ENCODE measurements at regions not wholly inside any gene's neighbourhood (a gene's known extent, or its start where the extent isn't known, plus 50 kb on each side); places are given as distances from the start of the nearest gene placed in this dataset.

DNA sequence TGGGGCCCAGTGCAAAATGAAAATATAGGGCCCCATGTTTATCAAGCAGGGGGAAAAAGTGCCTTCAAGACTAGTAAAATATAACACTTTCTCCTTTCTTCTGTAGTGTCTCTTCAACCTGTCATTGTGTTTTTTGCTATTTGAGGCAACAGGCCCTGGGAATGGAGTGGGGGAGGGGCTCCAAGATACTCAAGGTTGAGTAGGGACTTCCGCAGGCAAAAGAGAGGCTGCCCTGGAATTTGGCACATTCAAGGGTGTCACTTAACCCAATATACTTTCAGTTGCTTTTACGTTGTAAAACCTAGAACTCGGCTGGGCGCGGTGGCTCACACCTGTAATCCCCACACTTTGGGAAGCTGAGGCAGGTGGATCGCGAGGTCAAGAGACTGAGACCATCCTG is 154.9 kb downstream of the ALDH8A1 start:
- 86% methylated on average over 7 of the region's 7 CpGs; no CpG with 5 or more reads in 1 of the 2 experiments for WGBS, 2 experiments (ENCODE audit: extremely low coverage in 1 of 2, insufficient coverage in 1 of 2, insufficient read length in 1 of 2, insufficient replicate concordance in 2 of 2, low coverage in 1 of 2, low lambda C conversion rate in 2 of 2, missing lambda C conversion rate in 1 of 2)
- Histone ChIP-seq H3K23me2 (ENCODE audit: low read depth, low read length) (no peaks in the 10 kb centered on the region), H3K27me3 (replicated peaks in 1 of 4; ENCODE audit: control insufficient read depth in 3 of 4, extremely low read depth in 1 of 4, insufficient read depth in 3 of 4, low read length in 3 of 4) (no peaks in the 10 kb centered on the region), H3K4me2 (ENCODE audit: insufficient read depth in 1 of 2, low read depth in 2 of 2, low read length in 2 of 2) (no peak overlapping the region), H3K9me3 (ENCODE audit: insufficient read depth in 2 of 2, low read depth in 1 of 2, low read length in 1 of 2) (no peaks in the 10 kb centered on the region; a peak in 1 of 4 replicates), H2BK12ac (ENCODE audit: low read depth, low read length) (no peak overlapping the region), H4K20me1 (replicated peaks in 1 of 2; ENCODE audit: control insufficient read depth in 1 of 2, insufficient read depth in 2 of 2, low read length in 2 of 2) (no peaks in the 10 kb centered on the region), H2BK20ac (ENCODE audit: low read length) (no peak overlapping the region), H3K4me1 (replicated peaks in 1 of 4; ENCODE audit: control insufficient read depth in 3 of 4, insufficient read depth in 4 of 4, low read length in 3 of 4) (peaks cover 0 to 2% (median 0%) of the 10 kb centered on the region in 4 experiments; a peak in 2 of 7 replicates), H3K56ac (replicated peaks; ENCODE audit: insufficient read length, low read depth, low read length) (no peak overlapping the region), H2AK5ac (ENCODE audit: low read depth, low read length) (no peak overlapping the region), H2BK15ac (ENCODE audit: low read length) (no peak overlapping the region), H2BK120ac (replicated peaks; ENCODE audit: low read depth, low read length) (no peak overlapping the region), H3K23ac (ENCODE audit: insufficient read length) (no peak overlapping the region), H4K91ac (replicated peaks; ENCODE audit: insufficient read length, low read length) (no peak overlapping the region), H3K4me3 (ENCODE audit: extremely low read depth in 1 of 4, insufficient read depth in 2 of 4, low read depth in 3 of 4, low read length in 4 of 4) (no peak overlapping the region), H3K4ac (replicated peaks; ENCODE audit: insufficient read length, low read depth, low read length) (no peak overlapping the region), H3K27ac (ENCODE audit: low read depth, low read length) (no peak overlapping the region), H3K18ac (ENCODE audit: extremely low read depth, low read length) (no peak overlapping the region), H3K79me1 (ENCODE audit: low read depth, low read length) (no peaks in the 10 kb centered on the region), H3K79me2 (ENCODE audit: control insufficient read depth in 1 of 2, insufficient read depth in 2 of 2, low read length in 2 of 2) (no peaks in the 10 kb centered on the region), H3K36me3 (ENCODE audit: control insufficient read depth in 2 of 4, insufficient read depth in 4 of 4, low read length in 3 of 4) (no peaks in the 10 kb centered on the region), H2BK5ac (ENCODE audit: low read depth, low read length) (no peak overlapping the region), H2AFZ (ENCODE audit: low read length) (no peak overlapping the region), H4K5ac (ENCODE audit: insufficient read length, low read depth, low read length) (no peak overlapping the region), H4K8ac (ENCODE audit: extremely low read depth, insufficient read depth, low read length) (no peak overlapping the region), H3K14ac (ENCODE audit: insufficient read length) (no peak overlapping the region), H3K9ac (replicated peaks in 1 of 4; ENCODE audit: extremely low read depth in 1 of 4, low read depth in 3 of 4, low read length in 3 of 4) (no peak overlapping the region)
- no peak for FAIRE-seq
- DNase-seq (ENCODE audit: low read depth in 1 of 2, low spot score in 2 of 2): no peak
- TF ChIP-seq EZH2 (IDR thresholded peaks at IDR 0.05; ENCODE audit: low read depth, low read length, severe bottlenecking): no peak
- TF ChIP-seq CBX5 (IDR thresholded peaks at IDR 0.05; ENCODE audit: low read depth, low read length): no peak
- TF ChIP-seq POU5F1 (IDR thresholded peaks at IDR 0.05; ENCODE audit: low read depth, low read length): no peak
- no peak for TF ChIP-seq BCL11A (IDR thresholded peaks at IDR 0.05; ENCODE audit: low read depth in 2 of 2, low read length in 2 of 2)
- TF ChIP-seq TEAD4 (IDR thresholded peaks at IDR 0.05; ENCODE audit: low read depth, low read length): 0 out of 2 replicates have a peak, but pooled peaks have one; percentile 15
- TF ChIP-seq KDM4A (IDR thresholded peaks at IDR 0.05; ENCODE audit: low read depth, low read length, severe bottlenecking): no peak
- TF ChIP-seq SP4 (IDR thresholded peaks at IDR 0.05; ENCODE audit: low read length): no peak
- ChIA-PET CTCF (ENCODE audit: partially characterized antibody) (interaction anchor here (0.6 kb wide), 1 partner anchor 92 kb away, joined by 3 read pairs; no protein-coding TSS in a partner anchor), POLR2A (ENCODE audit: partially characterized antibody) (interaction anchor here (0.6 kb wide), 1 partner anchor 54 kb away, joined by 4 read pairs; no protein-coding TSS in a partner anchor)
